Parathyroid adenoma (tissue), 2 donors: ENCODE measurements at regions not wholly inside any gene's neighbourhood (a gene's known extent, or its start where the extent isn't known, plus 50 kb on each side); places are given as distances from the start of the nearest gene placed in this dataset.
"Not testable (repeated sequence)": the region's sequence is repeated elsewhere in the genome, so short reads cannot be mapped to it uniquely, and the experiment has no call there.

Experiments
- H2AFZ ChIP-seq: fragments of 300-600 bp; sonication (generic); one replicate; pipeline ENCODE4 v1.7.0; 2017; ENCODE audit warnings: antibody characterized with exemption, mild to moderate bottlenecking
- H3K27ac ChIP-seq: fragments of 300-600 bp; sonication (generic); one replicate; pipeline ENCODE4 v1.7.0; 2017
- H3K27me3 ChIP-seq: fragments of 300-600 bp; sonication (generic); one replicate; pipeline ENCODE4 v1.7.0; 2017; ENCODE audit warnings: low read length; ENCODE audit not compliant: control insufficient read depth, insufficient read depth
- H3K36me3 ChIP-seq: fragments of 300-600 bp; sonication (generic); one replicate; pipeline ENCODE4 v1.7.0; 2017; ENCODE audit warnings: low read length; ENCODE audit not compliant: control insufficient read depth, insufficient read depth
- H3K4me1 ChIP-seq: fragments of 300-600 bp; sonication (generic); one replicate; pipeline ENCODE4 v1.7.0; 2017; ENCODE audit warnings: control low read depth
- H3K4me2 ChIP-seq: fragments of 300-600 bp; sonication (generic); one replicate; pipeline ENCODE4 v1.7.0; 2017; ENCODE audit warnings: low read length
- H3K4me3 ChIP-seq: fragments of 300-600 bp; sonication (generic); one replicate; pipeline ENCODE4 v1.7.0; 2017; ENCODE audit warnings: low read depth, low read length
- H3K79me2 ChIP-seq: fragments of 300-600 bp; sonication (generic); one replicate; pipeline ENCODE4 v1.7.0; 2017; ENCODE audit warnings: control low read depth
- H3K9ac ChIP-seq: fragments of 300-600 bp; sonication (generic); one replicate; pipeline ENCODE4 v1.7.0; 2017; ENCODE audit warnings: mild to moderate bottlenecking
- H3K9me3 ChIP-seq: fragments of 300-600 bp; sonication (generic); one replicate; pipeline ENCODE4 v1.7.0; 2017; ENCODE audit warnings: low read length; ENCODE audit not compliant: control insufficient read depth
- TF ChIP-seq, protein P1 (sequence below): fragments of 300-600 bp; sonication (generic); IDR thresholded peaks from one replicate; pipeline ENCODE4 v1.7.0; 2017; ENCODE audit warnings: antibody characterized with exemption, mild to moderate bottlenecking
- donor health status: primary hyperparathyroidism.

- H3K9me3 ChIP-seq: no peaks in the 10 kb centered on the region
- no peaks in the 10 kb centered on the region for H3K36me3 ChIP-seq
- H3K79me2 ChIP-seq: no peaks in the 10 kb centered on the region
- no peak overlapping the region for H3K4me3 ChIP-seq
- H3K9ac ChIP-seq: no peak overlapping the region
- H3K27me3 ChIP-seq: no peaks in the 10 kb centered on the region
- no peak overlapping the region for H3K4me2 ChIP-seq
- H3K4me1 ChIP-seq: no peaks in the 10 kb centered on the region
- TF ChIP-seq, protein P1, sequence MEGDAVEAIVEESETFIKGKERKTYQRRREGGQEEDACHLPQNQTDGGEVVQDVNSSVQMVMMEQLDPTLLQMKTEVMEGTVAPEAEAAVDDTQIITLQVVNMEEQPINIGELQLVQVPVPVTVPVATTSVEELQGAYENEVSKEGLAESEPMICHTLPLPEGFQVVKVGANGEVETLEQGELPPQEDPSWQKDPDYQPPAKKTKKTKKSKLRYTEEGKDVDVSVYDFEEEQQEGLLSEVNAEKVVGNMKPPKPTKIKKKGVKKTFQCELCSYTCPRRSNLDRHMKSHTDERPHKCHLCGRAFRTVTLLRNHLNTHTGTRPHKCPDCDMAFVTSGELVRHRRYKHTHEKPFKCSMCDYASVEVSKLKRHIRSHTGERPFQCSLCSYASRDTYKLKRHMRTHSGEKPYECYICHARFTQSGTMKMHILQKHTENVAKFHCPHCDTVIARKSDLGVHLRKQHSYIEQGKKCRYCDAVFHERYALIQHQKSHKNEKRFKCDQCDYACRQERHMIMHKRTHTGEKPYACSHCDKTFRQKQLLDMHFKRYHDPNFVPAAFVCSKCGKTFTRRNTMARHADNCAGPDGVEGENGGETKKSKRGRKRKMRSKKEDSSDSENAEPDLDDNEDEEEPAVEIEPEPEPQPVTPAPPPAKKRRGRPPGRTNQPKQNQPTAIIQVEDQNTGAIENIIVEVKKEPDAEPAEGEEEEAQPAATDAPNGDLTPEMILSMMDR: no peak
- no peak overlapping the region for H3K27ac ChIP-seq
- H2AFZ ChIP-seq: no peak overlapping the region
These were observed 239.3 kb downstream of the NRIP1 start for GRCh38 chr21:14825514-14825974.

- Histone ChIP-seq H3K4me3 (no peak overlapping the region), H3K27me3 (no peaks in the 10 kb centered on the region), H3K27ac (no peak overlapping the region), H3K9ac (no peak overlapping the region), H3K9me3 (no peaks in the 10 kb centered on the region), H2AFZ (no peak overlapping the region), H3K4me1 (no peaks in the 10 kb centered on the region), H3K4me2 (no peak overlapping the region), H3K79me2 (no peaks in the 10 kb centered on the region), H3K36me3 (no peaks in the 10 kb centered on the region)
- TF ChIP-seq, protein P1: no peak
These were observed 240.7 kb downstream of the NRIP1 start for GRCh38 chr21:14824126-14824525.

DNA sequence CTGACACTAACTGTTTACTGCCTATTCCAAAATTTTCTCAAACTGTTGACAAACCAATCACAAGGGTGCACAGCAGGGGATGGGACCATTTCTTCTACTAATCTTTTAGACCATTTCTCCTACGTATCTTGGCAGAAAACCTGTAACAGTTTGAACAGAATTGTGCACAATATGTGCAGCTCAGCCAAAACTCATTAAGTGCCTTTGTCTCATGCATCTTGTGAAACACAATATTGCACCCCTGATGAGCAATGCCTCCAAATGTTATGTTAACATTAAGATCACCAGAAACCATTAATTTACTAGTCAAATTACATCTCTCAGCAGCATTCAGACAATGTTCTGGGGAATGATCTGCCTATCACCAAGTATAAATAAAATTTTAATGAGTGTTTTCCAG, 247.5 kb downstream of the NRIP1 start:
- Histone ChIP-seq H3K27me3 (no peaks in the 10 kb centered on the region), H2AFZ (no peak overlapping the region), H3K4me3 (no peak overlapping the region), H3K27ac (no peak overlapping the region), H3K9me3 (no peaks in the 10 kb centered on the region), H3K9ac (no peak overlapping the region), H3K79me2 (no peaks in the 10 kb centered on the region), H3K4me2 (no peak overlapping the region), H3K4me1 (no peaks in the 10 kb centered on the region), H3K36me3 (no peaks in the 10 kb centered on the region)
- TF ChIP-seq, protein P1: no peak

- Histone ChIP-seq H3K27ac (no peak overlapping the region), H3K4me1 (no peaks in the 10 kb centered on the region), H3K9me3 (no peaks in the 10 kb centered on the region), H3K4me2 (no peak overlapping the region), H3K36me3 (no peaks in the 10 kb centered on the region), H3K79me2 (no peaks in the 10 kb centered on the region), H3K4me3 (no peak overlapping the region), H3K27me3 (no peaks in the 10 kb centered on the region), H3K9ac (no peak overlapping the region), H2AFZ (no peak overlapping the region)
- TF ChIP-seq, protein P1: no peak
These were observed 249.8 kb downstream of the NRIP1 start for GRCh38 chr21:14814991-14815390.

DNA sequence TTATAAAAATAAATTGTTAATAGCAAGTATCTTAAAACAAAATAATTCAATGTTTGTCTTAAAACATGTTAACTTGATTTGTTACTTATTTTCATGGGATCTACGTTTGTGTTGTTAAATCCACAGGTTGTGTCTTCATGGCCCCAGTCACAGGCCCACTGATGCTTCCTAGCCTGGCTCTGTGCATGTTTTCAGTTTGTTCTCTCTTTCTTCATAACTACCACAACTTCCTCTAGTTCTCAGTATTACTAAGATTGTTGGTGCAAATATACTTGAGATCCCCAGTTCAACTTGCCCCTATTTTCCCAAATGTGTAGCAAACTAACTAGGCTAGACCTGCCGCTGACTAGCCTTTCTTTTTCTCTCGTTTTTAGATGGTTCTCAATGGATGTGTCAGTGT, 250.5 kb downstream of the NRIP1 start:
- TF ChIP-seq, protein P1: no peak
- H3K79me2 ChIP-seq: no peaks in the 10 kb centered on the region
- no peak overlapping the region for H3K9ac ChIP-seq
- no peak overlapping the region for H3K27ac ChIP-seq
- H3K4me3 ChIP-seq: no peak overlapping the region
- no peaks in the 10 kb centered on the region for H3K4me1 ChIP-seq
- H3K9me3 ChIP-seq: no peaks in the 10 kb centered on the region
- no peak overlapping the region for H3K4me2 ChIP-seq
- H2AFZ ChIP-seq: no peak overlapping the region
- H3K27me3 ChIP-seq: no peaks in the 10 kb centered on the region
- no peaks in the 10 kb centered on the region for H3K36me3 ChIP-seq

DNA sequence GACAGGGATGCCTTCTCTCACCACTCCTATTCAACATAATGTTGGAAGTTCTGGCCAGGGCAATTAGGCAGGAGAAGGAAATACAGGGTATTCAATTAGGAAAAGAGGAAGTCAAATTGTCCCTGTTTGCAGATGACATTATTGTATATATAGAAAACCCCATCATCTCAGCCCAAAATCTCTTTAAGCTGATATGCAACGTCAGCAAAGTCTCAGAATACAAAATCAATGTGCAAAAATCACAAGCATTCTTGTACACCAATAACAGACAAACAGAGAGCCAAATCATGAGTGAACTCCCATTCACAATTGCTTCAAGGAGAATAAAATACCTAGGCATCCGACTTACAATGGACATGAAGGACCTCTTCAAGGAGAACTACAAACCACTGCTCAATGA, 258.1 kb upstream of the SAMSN1 start:
- not testable (repeated sequence) for H3K4me3 ChIP-seq

More for the DNA sequence above, 258.1 kb upstream of the SAMSN1 start:
- H3K79me2 ChIP-seq, H2AFZ ChIP-seq, H3K9ac ChIP-seq, H3K9me3 ChIP-seq, H3K36me3 ChIP-seq, H3K27ac ChIP-seq, H3K27me3 ChIP-seq, H3K4me2 ChIP-seq, H3K4me1 ChIP-seq: not testable (repeated sequence)
